ENCODE measurements at regions not wholly inside any gene's neighbourhood (a gene's known extent, or its start where the extent isn't known, plus 50 kb on each side); places are given as distances from the start of the nearest gene placed in this dataset.

DNA sequence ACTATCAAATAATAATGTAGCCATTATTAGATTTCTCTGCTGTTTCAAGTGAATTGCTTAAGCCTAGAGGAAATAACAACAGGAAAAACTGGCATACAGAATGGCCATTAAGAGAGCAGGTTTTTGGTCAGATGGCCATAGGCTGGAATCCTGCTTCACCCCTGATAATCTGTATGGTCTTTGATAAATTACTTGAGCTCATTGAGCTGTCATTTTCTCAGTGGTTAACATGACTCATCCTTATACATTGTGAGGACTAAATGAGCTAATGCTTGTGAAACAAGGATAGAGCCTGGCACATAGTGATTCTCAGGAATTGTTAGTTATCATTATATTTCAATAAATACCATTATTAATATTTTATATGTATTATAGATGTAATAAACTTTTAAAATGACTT, 516.5 kb downstream of the KIF4B start:
- no peaks in the 10 kb centered on the region for H3K27me3 Mint-ChIP-seq (ENCODE audit: unreplicated experiment)
- peaks cover 3% of the 10 kb centered on the region for H3K4me1 Mint-ChIP-seq (ENCODE audit: low read depth, unreplicated experiment)
- no peak overlapping the region for H3K27ac Mint-ChIP-seq (ENCODE audit: unreplicated experiment)
- TF ChIP-seq, protein P1, sequence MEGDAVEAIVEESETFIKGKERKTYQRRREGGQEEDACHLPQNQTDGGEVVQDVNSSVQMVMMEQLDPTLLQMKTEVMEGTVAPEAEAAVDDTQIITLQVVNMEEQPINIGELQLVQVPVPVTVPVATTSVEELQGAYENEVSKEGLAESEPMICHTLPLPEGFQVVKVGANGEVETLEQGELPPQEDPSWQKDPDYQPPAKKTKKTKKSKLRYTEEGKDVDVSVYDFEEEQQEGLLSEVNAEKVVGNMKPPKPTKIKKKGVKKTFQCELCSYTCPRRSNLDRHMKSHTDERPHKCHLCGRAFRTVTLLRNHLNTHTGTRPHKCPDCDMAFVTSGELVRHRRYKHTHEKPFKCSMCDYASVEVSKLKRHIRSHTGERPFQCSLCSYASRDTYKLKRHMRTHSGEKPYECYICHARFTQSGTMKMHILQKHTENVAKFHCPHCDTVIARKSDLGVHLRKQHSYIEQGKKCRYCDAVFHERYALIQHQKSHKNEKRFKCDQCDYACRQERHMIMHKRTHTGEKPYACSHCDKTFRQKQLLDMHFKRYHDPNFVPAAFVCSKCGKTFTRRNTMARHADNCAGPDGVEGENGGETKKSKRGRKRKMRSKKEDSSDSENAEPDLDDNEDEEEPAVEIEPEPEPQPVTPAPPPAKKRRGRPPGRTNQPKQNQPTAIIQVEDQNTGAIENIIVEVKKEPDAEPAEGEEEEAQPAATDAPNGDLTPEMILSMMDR (IDR thresholded peaks at IDR 0.05; ENCODE audit: partially characterized antibody, unreplicated experiment): no peak
- no peaks in the 10 kb centered on the region for H3K36me3 Mint-ChIP-seq (ENCODE audit: unreplicated experiment)
- no peaks in the 10 kb centered on the region for H3K9me3 Mint-ChIP-seq (ENCODE audit: unreplicated experiment)
- H3K4me3 Mint-ChIP-seq (ENCODE audit: unreplicated experiment): no peak overlapping the region
- no peak for DNase-seq

GRCh38 chr5:155532621-155533311, 519.2 kb downstream of the KIF4B start:
- Mint-ChIP-seq H3K4me1 (ENCODE audit: low read depth, unreplicated experiment) (peaks cover 3% of the 10 kb centered on the region), H3K36me3 (ENCODE audit: unreplicated experiment) (no peaks in the 10 kb centered on the region), H3K9me3 (ENCODE audit: unreplicated experiment) (no peaks in the 10 kb centered on the region), H3K27ac (ENCODE audit: unreplicated experiment) (no peak overlapping the region), H3K27me3 (ENCODE audit: unreplicated experiment) (no peaks in the 10 kb centered on the region), H3K4me3 (ENCODE audit: unreplicated experiment) (no peak overlapping the region)
- TF ChIP-seq, protein P1 (IDR thresholded peaks at IDR 0.05; ENCODE audit: partially characterized antibody, unreplicated experiment): no peak
- DNase-seq: no peak

- Mint-ChIP-seq H3K27ac (ENCODE audit: unreplicated experiment) (no peak overlapping the region), H3K9me3 (ENCODE audit: unreplicated experiment) (no peaks in the 10 kb centered on the region), H3K27me3 (ENCODE audit: unreplicated experiment) (no peaks in the 10 kb centered on the region), H3K36me3 (ENCODE audit: unreplicated experiment) (no peaks in the 10 kb centered on the region), H3K4me1 (ENCODE audit: low read depth, unreplicated experiment) (peaks cover 2% of the 10 kb centered on the region), H3K4me3 (ENCODE audit: unreplicated experiment) (no peak overlapping the region)
- TF ChIP-seq, protein P1 (IDR thresholded peaks at IDR 0.05; ENCODE audit: partially characterized antibody, unreplicated experiment): no peak
- no peak for DNase-seq
Measured at GRCh38 chr5:155540000-155540595, 526.5 kb downstream of the KIF4B start.

DNA sequence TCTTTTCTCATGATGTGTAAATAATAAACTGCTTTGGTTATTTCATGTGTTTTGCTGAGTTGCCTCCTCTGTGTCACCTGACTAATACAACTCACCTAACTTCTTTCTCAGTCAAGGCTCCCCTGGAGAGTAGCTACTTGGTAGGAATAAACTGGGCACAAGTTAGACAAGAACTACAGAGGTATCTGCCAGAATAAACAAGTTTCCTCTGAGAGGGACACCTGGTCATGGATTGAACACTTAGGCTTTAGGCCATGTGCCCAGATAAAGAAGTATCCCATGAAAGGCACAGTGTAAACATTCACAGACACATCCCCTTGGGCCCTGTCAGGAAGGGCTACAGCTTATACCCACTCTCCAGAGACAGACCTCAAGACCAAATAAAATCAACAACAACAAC, 532.5 kb downstream of the KIF4B start:
- Mint-ChIP-seq H3K36me3 (ENCODE audit: unreplicated experiment) (no peaks in the 10 kb centered on the region), H3K9me3 (ENCODE audit: unreplicated experiment) (no peaks in the 10 kb centered on the region), H3K27ac (ENCODE audit: unreplicated experiment) (no peak overlapping the region), H3K27me3 (ENCODE audit: unreplicated experiment) (no peaks in the 10 kb centered on the region), H3K4me1 (ENCODE audit: low read depth, unreplicated experiment) (no peaks in the 10 kb centered on the region), H3K4me3 (ENCODE audit: unreplicated experiment) (no peak overlapping the region)
- TF ChIP-seq, protein P1 (IDR thresholded peaks at IDR 0.05; ENCODE audit: partially characterized antibody, unreplicated experiment): no peak
- DNase-seq: no peak

- H3K4me3 Mint-ChIP-seq (ENCODE audit: unreplicated experiment): no peak overlapping the region
Measured at GRCh38 chr5:155554500-155554899, 540.9 kb downstream of the KIF4B start.

More at GRCh38 chr5:155554500-155554899, 540.9 kb downstream of the KIF4B start:
- Mint-ChIP-seq H3K36me3 (ENCODE audit: unreplicated experiment) (no peaks in the 10 kb centered on the region), H3K27ac (ENCODE audit: unreplicated experiment) (no peak overlapping the region), H3K9me3 (ENCODE audit: unreplicated experiment) (no peaks in the 10 kb centered on the region), H3K27me3 (ENCODE audit: unreplicated experiment) (peaks cover 2% of the 10 kb centered on the region), H3K4me1 (ENCODE audit: low read depth, unreplicated experiment) (no peaks in the 10 kb centered on the region)
- TF ChIP-seq, protein P1 (IDR thresholded peaks at IDR 0.05; ENCODE audit: partially characterized antibody, unreplicated experiment): no peak
- DNase-seq: no peak
